ENCODE measurements at regions not wholly inside any gene's neighbourhood (a gene's known extent, or its start where the extent isn't known, plus 50 kb on each side); places are given as distances from the start of the nearest gene placed in this dataset.

DNA sequence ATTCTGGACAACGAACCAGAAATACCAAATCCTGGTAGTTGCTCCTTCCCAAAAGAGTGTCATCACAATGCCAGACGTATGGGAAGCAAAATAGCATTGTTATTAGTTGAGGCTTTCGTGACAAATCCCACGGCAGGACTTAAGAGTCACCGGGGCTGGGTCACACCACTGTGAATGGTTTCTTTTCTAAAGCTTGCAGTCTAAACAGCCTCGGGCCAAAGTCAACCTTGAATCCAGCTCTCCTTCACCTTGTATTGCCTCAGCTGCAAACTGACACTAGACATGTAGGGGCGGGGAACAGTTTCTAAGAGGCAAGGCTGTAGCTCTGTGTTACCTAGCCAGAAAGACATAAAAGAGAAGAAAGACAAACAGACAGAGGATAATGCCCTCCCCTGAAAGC, 734.8 kb downstream of the MED13L start:
- peak in 1 of 2 experiments; percentile 65 for DNase-seq (ENCODE audit: low read depth in 1 of 2, low spot score in 1 of 2)
- in situ Hi-C loops (cut with HindIII; ENCODE audit: low pct_unique_long_range_greater_than_20kb, low sequenced_read_pairs): no loop called here
- TF ChIP-seq JUND (IDR thresholded peaks at IDR 0.05; ENCODE audit: low read depth): no peak

DNA sequence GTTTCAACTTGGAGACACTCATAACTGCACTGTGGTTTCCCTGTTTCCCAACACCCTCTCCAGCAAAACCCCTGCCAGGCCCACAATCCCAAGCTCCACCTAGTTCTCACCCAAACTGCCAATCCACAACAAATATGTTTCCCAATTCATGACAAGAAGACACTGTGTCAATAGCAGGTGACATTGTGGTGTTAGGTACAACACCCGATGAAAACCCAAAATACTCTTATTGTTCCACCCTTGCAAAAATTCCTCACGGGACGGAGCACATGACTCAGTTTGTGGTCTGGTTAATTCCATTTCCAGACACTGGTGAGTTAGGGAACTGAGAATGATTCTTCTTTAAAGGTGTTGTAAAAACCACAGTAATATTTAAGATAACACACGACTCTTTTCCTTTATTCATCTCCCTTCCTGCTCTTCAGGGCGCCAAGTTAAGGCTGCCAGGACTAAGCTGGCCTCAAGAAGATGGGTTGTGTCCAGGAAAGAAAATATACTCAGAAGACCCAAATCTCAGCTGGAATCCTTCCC, 735.5 kb downstream of the MED13L start:
- TF ChIP-seq JUND (IDR thresholded peaks at IDR 0.05; ENCODE audit: low read depth): no peak
- DNase-seq (ENCODE audit: low read depth in 1 of 2, low spot score in 1 of 2): no peak
- in situ Hi-C loops (cut with HindIII; ENCODE audit: low pct_unique_long_range_greater_than_20kb, low sequenced_read_pairs): no loop called here

DNA sequence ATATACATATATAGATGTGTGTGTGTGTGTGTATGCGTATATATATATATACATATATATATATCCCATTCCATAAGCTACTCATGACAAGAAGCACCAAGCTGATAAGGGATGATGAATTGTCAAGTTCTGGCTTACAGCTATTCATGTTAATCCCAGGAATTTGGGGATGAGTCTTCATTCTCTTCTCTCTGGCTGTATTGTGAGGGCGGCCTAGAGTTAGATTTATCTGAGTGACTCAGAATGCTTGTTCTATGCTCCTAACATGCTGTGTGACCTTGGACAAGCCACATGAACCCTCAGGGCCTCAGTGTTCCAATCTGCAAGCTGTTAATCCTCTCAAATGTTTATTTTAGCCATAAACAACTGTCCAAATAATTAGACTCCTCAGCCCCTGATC, 749.0 kb downstream of the MED13L start:
- DNase-seq (ENCODE audit: low read depth in 1 of 2, low spot score in 1 of 2): no peak
- TF ChIP-seq JUND (IDR thresholded peaks at IDR 0.05; ENCODE audit: low read depth): no peak
- in situ Hi-C loops (cut with HindIII; ENCODE audit: low pct_unique_long_range_greater_than_20kb, low sequenced_read_pairs): no loop called here

DNA sequence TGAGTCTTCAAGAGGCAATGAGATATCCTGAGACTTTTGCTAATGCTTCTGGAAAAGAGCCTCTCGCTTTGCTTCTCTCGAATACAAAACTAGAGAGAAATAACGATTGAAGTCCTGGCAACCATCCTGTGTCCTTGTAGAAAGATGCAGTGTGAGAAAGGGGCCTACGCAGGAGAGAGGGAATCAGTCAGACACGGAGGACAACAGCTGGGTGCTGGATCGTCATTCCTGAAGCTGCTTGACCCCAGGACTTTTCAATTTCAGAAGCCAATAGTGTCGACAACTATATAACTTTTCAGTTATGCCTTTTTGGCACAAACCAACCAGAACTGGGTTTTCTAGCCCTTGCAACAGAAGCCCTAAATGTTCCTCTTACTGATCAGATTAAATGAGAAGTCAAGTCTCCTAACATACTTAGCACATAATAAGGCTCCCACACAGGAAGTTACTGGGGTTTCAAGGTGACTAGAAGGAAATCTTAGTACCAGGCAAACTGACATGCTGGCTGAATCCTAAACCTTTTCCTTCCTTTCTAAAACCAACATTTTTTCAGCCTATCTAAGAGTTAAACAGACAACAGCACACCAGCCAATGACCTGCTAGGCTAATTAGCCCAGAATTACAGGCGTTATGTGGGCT, 755.6 kb downstream of the MED13L start:
- no peak for TF ChIP-seq JUND (IDR thresholded peaks at IDR 0.05; ENCODE audit: low read depth)
- DNase-seq (ENCODE audit: low read depth in 1 of 2, low spot score in 1 of 2): no peak
- in situ Hi-C loops (cut with HindIII; ENCODE audit: low pct_unique_long_range_greater_than_20kb, low sequenced_read_pairs): no loop called here

DNA sequence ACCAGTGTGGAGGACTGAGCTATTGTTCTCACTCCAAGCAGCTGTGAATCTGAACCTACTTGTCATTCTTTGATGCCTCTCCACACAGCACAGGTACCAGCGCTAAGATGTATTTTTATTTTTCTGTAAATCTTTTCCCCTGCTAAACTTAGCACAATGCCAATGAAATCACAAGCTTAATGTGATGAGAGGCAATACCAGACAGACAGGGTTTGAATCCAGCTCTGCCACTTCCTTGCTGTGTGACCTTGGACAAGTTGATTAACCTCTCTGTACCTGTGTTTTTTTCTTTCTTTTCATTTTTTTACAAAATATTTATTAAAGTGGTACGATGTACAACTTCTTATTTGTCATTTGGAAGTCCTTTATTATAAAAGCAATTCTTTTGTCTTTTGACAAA, 757.6 kb downstream of the MED13L start:
- no peak for DNase-seq (ENCODE audit: low read depth in 1 of 2, low spot score in 1 of 2)
- no peak for TF ChIP-seq JUND (IDR thresholded peaks at IDR 0.05; ENCODE audit: low read depth)
- in situ Hi-C loops (cut with HindIII; ENCODE audit: low pct_unique_long_range_greater_than_20kb, low sequenced_read_pairs): no loop called here

DNA sequence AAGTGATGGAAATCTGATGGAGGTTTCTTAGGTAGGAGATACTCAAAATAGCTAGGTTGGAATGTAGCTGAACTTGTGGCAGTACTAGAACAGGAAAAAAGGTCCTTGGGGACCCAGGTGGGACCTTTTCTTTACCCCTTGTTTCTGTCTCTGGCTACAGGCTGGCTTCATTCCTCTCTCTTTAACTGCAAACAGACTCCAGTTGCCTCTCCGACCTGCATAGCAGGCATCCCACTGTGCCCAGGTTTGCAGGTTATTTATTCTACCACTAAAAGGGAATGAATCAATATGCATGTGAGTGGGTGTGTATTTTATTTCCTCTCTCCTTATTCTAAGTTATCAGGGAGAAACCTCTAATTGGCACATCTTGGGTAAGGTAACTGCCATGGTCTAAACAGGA, 758.1 kb downstream of the MED13L start:
- in situ Hi-C loops (cut with HindIII; ENCODE audit: low pct_unique_long_range_greater_than_20kb, low sequenced_read_pairs): no loop called here
- TF ChIP-seq JUND (IDR thresholded peaks at IDR 0.05; ENCODE audit: low read depth): no peak
- DNase-seq (ENCODE audit: low read depth in 1 of 2, low spot score in 1 of 2): no peak

DNA sequence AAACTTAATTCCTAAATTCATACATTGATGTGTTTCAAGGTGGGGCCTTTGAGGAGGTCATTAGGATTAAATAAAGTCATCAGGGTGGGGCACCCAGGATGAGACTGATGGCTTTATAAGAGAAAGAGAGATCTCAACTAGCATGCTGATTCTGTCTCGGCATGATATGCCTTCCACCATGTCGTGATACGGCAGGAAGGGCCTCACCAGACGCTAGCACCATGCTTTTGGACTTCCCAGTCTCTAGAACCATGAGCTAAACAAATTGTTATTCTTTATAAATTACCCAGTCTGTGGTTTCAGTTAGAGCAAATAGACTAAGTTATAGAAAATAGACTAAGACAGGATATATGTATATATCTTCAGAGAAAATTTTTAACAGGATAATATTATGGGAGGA, 759.6 kb downstream of the MED13L start:
- TF ChIP-seq JUND (IDR thresholded peaks at IDR 0.05; ENCODE audit: low read depth): no peak
- in situ Hi-C loops (cut with HindIII; ENCODE audit: low pct_unique_long_range_greater_than_20kb, low sequenced_read_pairs): no loop called here

DNA sequence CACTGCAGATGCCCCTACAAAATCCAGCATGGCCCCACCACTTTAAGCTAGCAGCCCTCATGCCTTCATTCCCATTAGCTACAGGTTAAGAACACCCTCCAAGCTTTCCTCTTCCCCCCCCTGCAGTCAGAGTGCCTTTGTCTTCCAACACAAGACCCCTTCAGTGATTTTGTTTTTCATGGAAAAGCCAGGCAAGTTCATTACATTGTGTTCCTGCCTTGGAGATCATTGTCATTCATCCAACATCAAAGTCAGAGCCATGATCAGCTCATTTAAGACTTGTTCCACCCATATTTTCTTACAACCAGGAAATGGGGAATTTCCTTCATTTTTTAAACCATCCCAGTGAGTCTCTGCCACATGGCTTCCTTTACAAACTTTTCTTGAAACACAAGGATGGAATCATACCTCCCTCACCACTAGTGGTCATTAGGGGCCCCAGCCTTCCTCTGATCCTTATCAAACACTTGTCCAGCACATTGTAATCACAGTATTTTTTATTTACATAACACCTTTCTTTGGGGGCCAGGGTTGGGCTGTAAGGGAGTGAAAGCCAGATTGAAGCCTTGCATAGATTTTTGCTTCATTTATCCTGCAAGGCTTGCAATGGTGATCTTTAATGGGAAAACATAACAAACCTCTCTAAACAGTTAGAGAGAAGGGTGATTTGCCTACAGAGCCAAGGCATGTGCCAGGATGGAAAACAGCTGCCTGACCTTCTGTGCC, 765.3 kb downstream of the MED13L start:
- no peak for TF ChIP-seq JUND (IDR thresholded peaks at IDR 0.05; ENCODE audit: low read depth)
- DNase-seq (ENCODE audit: low read depth in 1 of 2, low spot score in 1 of 2): no peak
- in situ Hi-C loops (cut with HindIII; ENCODE audit: low pct_unique_long_range_greater_than_20kb, low sequenced_read_pairs): no loop called here

More for the DNA sequence above, 759.6 kb downstream of the MED13L start:
- DNase-seq (ENCODE audit: low read depth in 1 of 2, low spot score in 1 of 2): no peak

DNA sequence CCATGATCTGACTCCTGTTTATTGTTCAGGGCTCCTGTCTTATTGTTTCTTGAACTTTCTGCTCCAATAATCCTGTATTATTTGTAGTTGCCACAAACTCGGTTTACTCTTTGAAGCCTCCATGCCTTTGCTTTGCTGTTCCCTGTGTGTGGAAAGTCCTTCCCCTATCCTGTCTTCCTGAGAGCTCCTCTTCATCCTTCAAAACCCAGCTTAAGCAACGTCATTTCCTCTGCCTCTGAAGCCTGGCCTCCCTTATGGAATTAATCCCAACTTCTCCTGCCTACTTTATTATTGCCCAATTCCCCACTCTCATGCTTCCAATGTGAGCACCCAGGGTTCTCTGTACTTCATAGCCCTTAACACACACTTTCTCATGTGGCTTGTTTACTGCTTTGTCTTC, 766.2 kb downstream of the MED13L start:
- no peak for TF ChIP-seq JUND (IDR thresholded peaks at IDR 0.05; ENCODE audit: low read depth)
- no peak for DNase-seq (ENCODE audit: low read depth in 1 of 2, low spot score in 1 of 2)
- in situ Hi-C loops (cut with HindIII; ENCODE audit: low pct_unique_long_range_greater_than_20kb, low sequenced_read_pairs): no loop called here

DNA sequence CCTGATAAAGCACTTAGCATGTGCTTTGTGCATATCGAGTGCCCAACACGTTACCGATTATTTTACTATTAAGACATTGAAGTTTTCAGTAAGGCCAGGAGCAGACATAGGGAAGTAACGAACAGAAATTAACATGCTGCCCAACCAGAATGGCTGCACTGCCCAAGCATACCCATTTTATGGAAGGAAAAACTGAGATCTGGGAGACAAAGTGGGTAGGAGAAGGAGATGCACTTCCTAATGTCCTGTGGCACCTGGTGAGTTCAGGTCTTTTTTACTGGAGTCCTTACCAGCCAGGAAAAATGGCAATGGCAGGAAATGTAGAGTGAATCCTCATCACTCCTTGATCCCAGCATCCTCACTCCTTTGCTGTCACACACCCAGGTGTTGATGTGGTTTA, 768.5 kb downstream of the MED13L start:
- in situ Hi-C loops (cut with HindIII; ENCODE audit: low pct_unique_long_range_greater_than_20kb, low sequenced_read_pairs): no loop called here
- no peak for DNase-seq (ENCODE audit: low read depth in 1 of 2, low spot score in 1 of 2)
- TF ChIP-seq JUND (IDR thresholded peaks at IDR 0.05; ENCODE audit: low read depth): no peak

DNA sequence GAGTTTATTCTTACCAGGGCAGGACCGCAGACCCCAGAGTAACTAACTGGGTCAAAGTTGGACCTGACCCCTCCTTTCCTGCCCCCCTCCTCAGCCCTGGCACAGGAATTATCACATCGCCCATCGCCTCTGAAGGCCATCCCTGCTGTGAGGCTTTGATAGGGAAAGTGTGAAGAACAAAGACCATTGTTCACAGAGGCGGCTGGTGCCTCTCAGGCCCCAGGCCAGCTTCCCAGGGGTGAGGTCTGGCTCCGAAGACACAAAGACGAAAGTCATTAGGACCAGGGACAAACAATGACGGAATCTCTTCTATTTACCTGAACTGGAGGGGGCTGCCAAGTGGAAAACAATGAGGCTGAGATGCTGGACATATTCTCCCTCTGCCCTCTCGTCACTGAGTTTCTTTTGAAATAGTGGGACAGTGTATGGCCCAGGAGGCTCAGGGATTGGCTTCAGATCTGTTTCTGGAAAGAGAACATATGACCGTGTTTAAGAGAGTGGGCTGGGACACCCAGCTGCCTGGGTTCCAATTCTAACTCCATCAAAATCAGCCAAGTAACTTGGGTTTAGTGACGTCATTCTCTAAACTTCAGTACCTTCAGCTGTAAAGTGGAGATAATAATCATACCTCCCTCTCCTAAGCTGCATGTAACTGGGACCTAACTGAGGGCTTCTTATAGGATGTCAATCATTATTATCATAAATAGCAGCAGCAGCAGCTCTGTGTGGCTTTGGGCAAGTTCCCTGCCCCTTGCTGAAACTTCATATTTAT, 769.4 kb downstream of the MED13L start:
- no peak for DNase-seq (ENCODE audit: low read depth in 1 of 2, low spot score in 1 of 2)
- in situ Hi-C loops (cut with HindIII; ENCODE audit: low pct_unique_long_range_greater_than_20kb, low sequenced_read_pairs): no loop called here
- no peak for TF ChIP-seq JUND (IDR thresholded peaks at IDR 0.05; ENCODE audit: low read depth)

DNA sequence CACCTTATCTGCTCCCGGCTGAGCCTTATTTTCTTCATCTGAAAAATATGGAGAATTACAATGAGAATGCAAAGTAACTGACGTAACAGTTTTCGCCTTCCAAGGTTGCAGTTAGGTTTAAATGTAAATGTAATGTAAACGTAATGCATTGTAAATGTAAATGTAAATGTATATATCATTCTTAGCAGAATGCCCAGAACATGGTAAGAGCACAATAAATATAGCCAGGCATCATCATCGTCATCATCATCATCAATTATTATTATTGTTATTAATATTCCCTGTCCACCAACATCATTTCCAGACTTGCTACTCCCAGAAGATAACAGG, 770.0 kb downstream of the MED13L start:
- no peak for DNase-seq (ENCODE audit: low read depth in 1 of 2, low spot score in 1 of 2)
- in situ Hi-C loops (cut with HindIII; ENCODE audit: low pct_unique_long_range_greater_than_20kb, low sequenced_read_pairs): no loop called here
- no peak for TF ChIP-seq JUND (IDR thresholded peaks at IDR 0.05; ENCODE audit: low read depth)
